ENCODE measurements at regions not wholly inside any gene's neighbourhood (a gene's known extent, or its start where the extent isn't known, plus 50 kb on each side); places are given as distances from the start of the nearest gene placed in this dataset.

DNA sequence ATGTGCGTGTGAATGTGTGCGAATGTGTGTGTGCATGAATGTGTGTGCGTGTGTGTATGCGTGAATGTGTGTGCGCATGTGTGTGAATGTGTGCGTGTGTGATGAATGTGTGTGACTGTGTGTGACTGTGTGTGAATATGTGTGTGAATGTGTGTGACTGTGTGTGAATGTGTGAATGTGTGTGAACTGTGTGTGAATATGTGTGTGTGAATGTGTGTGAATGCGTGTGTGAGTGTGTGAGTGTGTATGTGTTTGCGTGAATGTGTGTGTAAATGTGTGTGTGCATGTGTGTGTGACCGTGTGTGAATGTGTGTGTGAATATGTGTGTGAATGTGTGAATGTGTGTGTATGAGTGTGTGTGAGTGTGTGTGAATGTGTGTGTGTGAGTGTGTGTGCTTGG, 1103.8 kb downstream of the TSN start:
- TF ChIP-seq, protein P1, sequence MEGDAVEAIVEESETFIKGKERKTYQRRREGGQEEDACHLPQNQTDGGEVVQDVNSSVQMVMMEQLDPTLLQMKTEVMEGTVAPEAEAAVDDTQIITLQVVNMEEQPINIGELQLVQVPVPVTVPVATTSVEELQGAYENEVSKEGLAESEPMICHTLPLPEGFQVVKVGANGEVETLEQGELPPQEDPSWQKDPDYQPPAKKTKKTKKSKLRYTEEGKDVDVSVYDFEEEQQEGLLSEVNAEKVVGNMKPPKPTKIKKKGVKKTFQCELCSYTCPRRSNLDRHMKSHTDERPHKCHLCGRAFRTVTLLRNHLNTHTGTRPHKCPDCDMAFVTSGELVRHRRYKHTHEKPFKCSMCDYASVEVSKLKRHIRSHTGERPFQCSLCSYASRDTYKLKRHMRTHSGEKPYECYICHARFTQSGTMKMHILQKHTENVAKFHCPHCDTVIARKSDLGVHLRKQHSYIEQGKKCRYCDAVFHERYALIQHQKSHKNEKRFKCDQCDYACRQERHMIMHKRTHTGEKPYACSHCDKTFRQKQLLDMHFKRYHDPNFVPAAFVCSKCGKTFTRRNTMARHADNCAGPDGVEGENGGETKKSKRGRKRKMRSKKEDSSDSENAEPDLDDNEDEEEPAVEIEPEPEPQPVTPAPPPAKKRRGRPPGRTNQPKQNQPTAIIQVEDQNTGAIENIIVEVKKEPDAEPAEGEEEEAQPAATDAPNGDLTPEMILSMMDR (IDR thresholded peaks at IDR 0.05): no peak
- no peak for TF ChIP-seq POLR2A (IDR thresholded peaks at IDR 0.05)
